Upper lobe of left lung (tissue), 6 donors: ENCODE measurements at regions not wholly inside any gene's neighbourhood (a gene's known extent, or its start where the extent isn't known, plus 50 kb on each side); places are given as distances from the start of the nearest gene placed in this dataset.

Source experiments
- ATAC-seq, 2 donors: fragments of 200-7000 bp; cut with Tn5 transposase; one replicate each; pipeline ENCODE4 v1.9.1; 2022; ENCODE audit warnings: mild to moderate bottlenecking in 2 of 2, moderate library complexity in 2 of 2; ENCODE audit not compliant: low FRiP score in 2 of 2
- DNase-seq, 2 donors: peaks; one replicate each; pipeline ENCODE4 v3.0.0-alpha.2; 2019 to 2020
- H3K27ac ChIP-seq, 4 donors: fragments of 200-600 bp; sonication (generic); one replicate each; pipeline ENCODE4 v1.5.1; 2016 to 2019
- H3K27me3 ChIP-seq, 4 donors: fragments of 200-600 bp; sonication (generic); one replicate each; pipeline ENCODE4 v1.5.1; 2017 to 2019
- H3K36me3 ChIP-seq, 4 donors: fragments of 200-600 bp; sonication (generic); one replicate each; pipeline ENCODE4 v1.5.1; 2016 to 2019
- H3K4me1 ChIP-seq, 4 donors: fragments of 200-600 bp; sonication (generic); one replicate each; pipeline ENCODE4 v1.5.1; 2018 to 2019
- H3K4me3 ChIP-seq, 4 donors: fragments of 200-600 bp; sonication (generic); one replicate each; pipeline ENCODE4 v1.5.1; 2017 to 2019; ENCODE audit warnings: mild to moderate bottlenecking in 2 of 4, moderate library complexity in 1 of 4
- H3K9me3 ChIP-seq, 4 donors: fragments of 200-600 bp; sonication (generic); one replicate each; pipeline ENCODE4 v1.5.1; 2018 to 2019
- EP300 ChIP-seq, 4 donors: sonication (generic); formaldehyde crosslinking; IDR thresholded peaks; one replicate each; pipeline ENCODE4 v1.5.1; 2017; ENCODE audit warnings: antibody characterized with exemption in 4 of 4, control low read depth in 2 of 4
- POLR2A ChIP-seq, 4 donors: fragments of 450-650 bp; IDR thresholded peaks; one replicate each; pipeline ENCODE4 v1.5.1; 2016 to 2017; ENCODE audit warnings: antibody characterized with exemption in 4 of 4, mild to moderate bottlenecking in 2 of 4
- POLR2AphosphoS5 ChIP-seq, 2 donors: sonication (generic); formaldehyde crosslinking; IDR thresholded peaks; one replicate each; pipeline ENCODE4 v1.5.1; 2017; ENCODE audit warnings: antibody characterized with exemption in 2 of 2
- WGBS, 2 donors: methylation state at CpG; one replicate each; pipeline ENCODE4 v1.1.5; 2017 to 2018; 5-methylcytosine and 5-hydroxymethylcytosine counted together
- TF ChIP-seq, protein P1 (sequence below), 6 experiments: fragments of 450-650 bp in 4 of 6; fragments of 200-600 bp in 2 of 6; sonication (generic) in 2 of 6; IDR thresholded peaks; one replicate each; pipeline ENCODE4 v1.5.1; 2016 to 2019; ENCODE audit warnings: antibody characterized with exemption in 6 of 6
- donor health status: DM: no; HTN: no; CAD: no; lungs with moderate emphysema.
- donor health status: DM: no; HTN: yes; CAD: no; lungs with severe emphysema.

DNA sequence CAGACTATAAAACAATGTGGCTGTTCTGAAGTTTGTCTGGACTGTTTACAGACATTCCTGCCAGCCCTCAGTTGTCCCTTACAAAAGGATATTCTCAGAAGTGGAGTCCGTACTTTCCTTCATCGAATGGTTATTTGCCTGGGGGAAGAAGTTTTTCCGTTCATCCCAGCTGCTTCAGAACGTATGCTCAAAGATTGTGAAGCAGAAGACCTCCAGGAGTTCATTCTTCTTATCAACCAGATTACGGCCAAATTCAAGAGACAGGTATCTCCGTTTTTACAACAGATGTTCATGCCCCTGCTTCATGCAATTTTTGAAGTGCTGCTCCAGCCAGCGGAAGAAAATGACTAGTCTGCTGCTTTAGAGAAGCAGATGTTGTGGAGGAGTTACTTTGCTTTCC lies 174.3 kb upstream of the NUPR2 start:
- TF ChIP-seq EP300 (IDR thresholded peaks at IDR 0.05) (no peak), POLR2AphosphoS5 (IDR thresholded peaks at IDR 0.05) (no peak), POLR2A (IDR thresholded peaks at IDR 0.05) (no peak)
- TF ChIP-seq, protein P1, sequence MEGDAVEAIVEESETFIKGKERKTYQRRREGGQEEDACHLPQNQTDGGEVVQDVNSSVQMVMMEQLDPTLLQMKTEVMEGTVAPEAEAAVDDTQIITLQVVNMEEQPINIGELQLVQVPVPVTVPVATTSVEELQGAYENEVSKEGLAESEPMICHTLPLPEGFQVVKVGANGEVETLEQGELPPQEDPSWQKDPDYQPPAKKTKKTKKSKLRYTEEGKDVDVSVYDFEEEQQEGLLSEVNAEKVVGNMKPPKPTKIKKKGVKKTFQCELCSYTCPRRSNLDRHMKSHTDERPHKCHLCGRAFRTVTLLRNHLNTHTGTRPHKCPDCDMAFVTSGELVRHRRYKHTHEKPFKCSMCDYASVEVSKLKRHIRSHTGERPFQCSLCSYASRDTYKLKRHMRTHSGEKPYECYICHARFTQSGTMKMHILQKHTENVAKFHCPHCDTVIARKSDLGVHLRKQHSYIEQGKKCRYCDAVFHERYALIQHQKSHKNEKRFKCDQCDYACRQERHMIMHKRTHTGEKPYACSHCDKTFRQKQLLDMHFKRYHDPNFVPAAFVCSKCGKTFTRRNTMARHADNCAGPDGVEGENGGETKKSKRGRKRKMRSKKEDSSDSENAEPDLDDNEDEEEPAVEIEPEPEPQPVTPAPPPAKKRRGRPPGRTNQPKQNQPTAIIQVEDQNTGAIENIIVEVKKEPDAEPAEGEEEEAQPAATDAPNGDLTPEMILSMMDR (IDR thresholded peaks at IDR 0.05): no peak
- 77 to 83% methylated on average over 7 of the region's 7 CpGs for WGBS, 2 donors

DNA sequence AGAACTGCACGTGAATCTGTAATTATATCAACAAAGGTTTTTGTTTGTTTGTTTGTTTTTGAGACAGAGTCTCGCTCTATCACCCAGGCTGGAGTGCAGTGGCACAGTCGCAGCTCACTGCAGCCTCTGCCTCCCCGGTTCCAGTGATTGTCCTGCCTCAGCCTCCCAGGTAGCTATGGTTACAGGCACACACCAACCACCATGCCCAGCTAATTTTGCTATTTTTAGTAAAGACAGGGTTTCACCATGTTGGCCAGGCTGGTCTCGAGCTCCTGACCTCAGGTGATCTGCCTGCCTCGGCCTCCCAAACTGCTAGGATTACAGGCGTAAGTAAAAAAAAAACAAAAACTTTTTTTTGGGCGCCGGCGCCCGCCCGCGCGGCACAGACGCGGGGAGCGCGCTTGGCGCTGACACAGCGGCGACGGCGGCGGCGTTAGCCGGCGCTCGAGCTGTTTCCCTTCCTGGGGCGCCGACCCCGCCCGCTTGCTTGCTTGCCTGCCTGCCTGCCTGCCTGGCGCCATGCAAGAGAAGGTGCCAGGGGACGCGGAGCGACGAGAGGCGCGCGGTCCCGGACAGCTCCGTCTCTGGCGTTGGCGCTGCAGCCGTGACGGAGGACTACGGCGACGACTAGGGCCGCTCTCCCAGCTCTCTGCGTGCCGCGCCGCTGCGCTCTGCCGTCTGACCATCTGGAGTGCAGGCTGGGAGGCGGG lies 171.4 kb upstream of the NUPR2 start:
- H3K36me3 ChIP-seq: no peaks in the 10 kb centered on the region
- H3K4me1 ChIP-seq: peaks cover 0 to 9% (median 0%) of the 10 kb centered on the region in 4 donors
- 8 to 11% methylated on average over 14 to 53 of the region's 57 CpGs for WGBS, 2 donors
- H3K4me3 ChIP-seq: peak overlapping the region in 3 of 4 donors; percentile 35 to 46 (median 43)
- no peaks in the 10 kb centered on the region for H3K27me3 ChIP-seq
- ATAC-seq (peak in 1 of 2 donors; percentile 74), DNase-seq (peak; percentile 25 to 82)
- H3K9me3 ChIP-seq: no peaks in the 10 kb centered on the region
- TF ChIP-seq POLR2AphosphoS5 (IDR thresholded peaks at IDR 0.05): no peak
- TF ChIP-seq, protein P1 (IDR thresholded peaks at IDR 0.05): no peak
- no peak for TF ChIP-seq EP300 (IDR thresholded peaks at IDR 0.05)
- TF ChIP-seq POLR2A (IDR thresholded peaks at IDR 0.05): no peak
- no peak overlapping the region for H3K27ac ChIP-seq

More for the DNA sequence above, 174.3 kb upstream of the NUPR2 start:
- Histone ChIP-seq H3K27me3 (no peaks in the 10 kb centered on the region), H3K27ac (no peak overlapping the region), H3K4me1 (peaks cover 0 to 9% (median 0%) of the 10 kb centered on the region in 4 donors), H3K36me3 (no peaks in the 10 kb centered on the region), H3K9me3 (peaks cover 0 to 5% (median 0%) of the 10 kb centered on the region in 4 donors), H3K4me3 (no peak overlapping the region)
- DNase-seq (no peak), ATAC-seq (no peak)

DNA sequence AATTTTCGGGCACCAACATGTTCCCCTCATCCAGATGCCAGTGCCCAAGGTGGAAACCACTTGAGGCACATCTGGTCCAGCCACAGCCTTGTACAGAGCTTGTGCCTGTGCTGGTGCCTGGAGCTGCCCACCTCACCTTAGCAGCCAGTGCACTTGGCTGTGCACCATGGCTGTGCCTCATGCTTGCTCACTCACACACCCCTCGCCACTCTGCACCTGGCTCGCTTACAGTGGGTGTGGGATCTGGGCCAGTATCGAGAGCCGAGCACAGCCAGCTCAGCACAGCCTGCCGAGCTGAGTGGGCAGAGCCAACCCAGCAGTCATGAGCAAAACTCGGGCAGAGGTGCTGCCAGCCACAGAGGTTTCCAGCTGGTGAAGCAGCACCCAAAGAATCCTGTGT lies 139.9 kb upstream of the NUPR2 start:
- Histone ChIP-seq H3K4me1 (no peaks in the 10 kb centered on the region), H3K27ac (no peak overlapping the region), H3K36me3 (no peaks in the 10 kb centered on the region), H3K9me3 (peaks cover 0 to 7% (median 0%) of the 10 kb centered on the region in 4 donors), H3K27me3 (no peaks in the 10 kb centered on the region), H3K4me3 (no peak overlapping the region)
- 50 to 83% methylated on average over 1 to 6 of the region's 7 CpGs for WGBS, 2 donors
- no peak for ATAC-seq
- DNase-seq: peak in 1 of 2 donors; percentile 26
- TF ChIP-seq POLR2A (IDR thresholded peaks at IDR 0.05) (no peak), EP300 (IDR thresholded peaks at IDR 0.05) (no peak), POLR2AphosphoS5 (IDR thresholded peaks at IDR 0.05) (no peak)
- TF ChIP-seq, protein P1 (IDR thresholded peaks at IDR 0.05): no peak

DNA sequence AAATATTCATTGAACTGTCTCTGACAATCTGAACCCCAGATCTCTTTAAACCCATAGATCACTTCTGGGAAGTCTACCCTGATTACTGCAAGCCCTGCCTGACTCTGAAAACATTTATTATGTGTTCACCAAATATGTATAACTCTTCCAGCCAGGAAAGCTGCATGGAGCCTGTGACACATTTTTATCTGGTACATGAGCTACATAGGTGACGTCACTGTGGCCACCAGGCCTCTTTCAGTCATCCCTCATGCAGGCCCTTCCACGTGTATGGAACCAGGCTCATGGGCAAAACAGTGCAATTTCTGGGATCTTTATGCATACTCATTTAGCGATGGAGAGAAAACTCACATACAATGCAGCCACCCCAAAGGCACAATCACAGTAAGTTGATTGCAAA lies 133.9 kb upstream of the NUPR2 start:
- DNase-seq (no peak), ATAC-seq (no peak)
- no peaks in the 10 kb centered on the region for H3K36me3 ChIP-seq
- no peak for TF ChIP-seq POLR2AphosphoS5 (IDR thresholded peaks at IDR 0.05)
- no peak for TF ChIP-seq EP300 (IDR thresholded peaks at IDR 0.05)
- TF ChIP-seq, protein P1 (IDR thresholded peaks at IDR 0.05): no peak
- no peak for TF ChIP-seq POLR2A (IDR thresholded peaks at IDR 0.05)
- no peak overlapping the region for H3K27ac ChIP-seq
- H3K4me1 ChIP-seq: no peaks in the 10 kb centered on the region
- H3K9me3 ChIP-seq: no peaks in the 10 kb centered on the region
- 53 to 58% methylated on average over 3 of the region's 3 CpGs for WGBS, 2 donors
- no peak overlapping the region for H3K4me3 ChIP-seq
- no peaks in the 10 kb centered on the region for H3K27me3 ChIP-seq

DNA sequence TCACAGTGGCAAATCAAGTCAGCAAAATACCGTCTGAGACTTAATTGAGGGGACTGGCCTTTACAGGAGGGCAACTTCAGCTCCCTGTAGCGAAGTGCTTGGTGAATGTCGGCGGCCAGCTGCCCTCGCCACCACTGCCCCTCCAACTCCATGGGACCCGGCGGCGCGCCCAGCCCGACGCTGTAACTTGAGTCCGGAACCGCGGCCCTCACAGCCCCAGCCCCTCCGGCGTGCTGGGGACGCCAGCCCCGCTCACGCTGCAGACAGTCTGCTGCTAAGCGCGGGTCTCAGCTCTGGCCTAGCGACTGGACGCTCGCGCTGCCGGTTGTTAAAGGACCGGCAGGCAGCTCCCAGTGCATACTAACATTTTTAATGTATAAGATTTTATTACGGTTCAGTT lies 113.4 kb upstream of the NUPR2 start:
- Histone ChIP-seq H3K9me3 (no peaks in the 10 kb centered on the region), H3K27me3 (no peaks in the 10 kb centered on the region), H3K4me3 (no peak overlapping the region), H3K27ac (no peak overlapping the region), H3K36me3 (no peaks in the 10 kb centered on the region), H3K4me1 (no peaks in the 10 kb centered on the region)
- no peak for TF ChIP-seq POLR2AphosphoS5 (IDR thresholded peaks at IDR 0.05)
- TF ChIP-seq, protein P1 (IDR thresholded peaks at IDR 0.05): no peak
- no peak for TF ChIP-seq POLR2A (IDR thresholded peaks at IDR 0.05)
- no peak for TF ChIP-seq EP300 (IDR thresholded peaks at IDR 0.05)
- ATAC-seq (no peak), DNase-seq (peak in 1 of 2 donors; percentile 69)
- WGBS, 2 donors: 34 to 41% methylated on average over 23 to 26 of the region's 28 CpGs
